Naive thymus-derived CD4-positive, alpha-beta T cell (primary cell): ENCODE measurements at regions not wholly inside any gene's neighbourhood (a gene's known extent, or its start where the extent isn't known, plus 50 kb on each side); places are given as distances from the start of the nearest gene placed in this dataset.

Source experiments
- ATAC-seq: fragments of 150-1000 bp; cut with Tn5 transposase; 2 replicates; pipeline ENCODE4 v1.10.0; 2021; ENCODE audit warnings: mild to moderate bottlenecking, moderate library complexity
- CTCF ChIA-PET: fragments of 350-600 bp; sonication (Branson Sonifier 250); formaldehyde crosslinking; loops from one replicate; lab custom pipeline; 2021; ENCODE audit warnings: antibody characterized with exemption; lab: Charles Lee
- POLR2A ChIA-PET: fragments of 350-600 bp; sonication (Branson Sonifier 250); formaldehyde crosslinking; loops from one replicate; lab custom pipeline; 2021; ENCODE audit warnings: antibody characterized with exemption, inconsistent platforms; lab: Charles Lee
- DNase-seq, 9 donors: peaks; one replicate each; pipeline versions ENCODE4 v3.0.0 to v3.0.0-alpha.2; 2020 to 2022; ENCODE audit warnings: mixed read lengths in 1 of 9
- H3K27ac ChIP-seq: one replicate; pipeline ENCODE4 v1.7.0; 2013; ENCODE audit warnings: mild to moderate bottlenecking, low read depth, low read length, moderate library complexity
- H3K27me3 ChIP-seq, 2 donors: one replicate each; pipeline ENCODE4 v1.7.0; 2013; ENCODE audit warnings: low read length in 2 of 2, mild to moderate bottlenecking in 2 of 2, moderate library complexity in 2 of 2; ENCODE audit not compliant: control insufficient read depth in 2 of 2, insufficient read depth in 2 of 2
- H3K36me3 ChIP-seq, 3 experiments: 1 replicate in 2 of 3; 2 replicates in 1 of 3; pipeline ENCODE4 v1.7.0; 2013; ENCODE audit warnings: low read length in 3 of 3, mild to moderate bottlenecking in 3 of 3, moderate library complexity in 1 of 3; ENCODE audit not compliant: insufficient read depth in 3 of 3, control insufficient read depth in 2 of 3
- H3K4me1 ChIP-seq, 2 donors: one replicate each; pipeline ENCODE4 v1.7.0; 2013; ENCODE audit warnings: low read length in 2 of 2, mild to moderate bottlenecking in 2 of 2, moderate library complexity in 1 of 2; ENCODE audit not compliant: control insufficient read depth in 2 of 2, insufficient read depth in 2 of 2
- H3K4me3 ChIP-seq: 2 replicates; pipeline ENCODE4 v1.7.0; 2013; ENCODE audit warnings: mild to moderate bottlenecking, low read length
- H3K9me3 ChIP-seq, 3 experiments: 1 replicate in 2 of 3; 2 replicates in 1 of 3; pipeline ENCODE4 v1.7.0; 2013; ENCODE audit warnings: low read length in 3 of 3; ENCODE audit not compliant: control insufficient read depth in 2 of 3
- H3K27ac Mint-ChIP-seq, 9 donors: one replicate each; pipeline ENCODE4 v1.8.0; 2020 to 2022; ENCODE audit warnings: mixed read lengths in 9 of 9, mild to moderate bottlenecking in 8 of 9, moderate library complexity in 5 of 9, inconsistent platforms in 2 of 9
- H3K27me3 Mint-ChIP-seq, 5 donors: one replicate each; pipeline ENCODE4 v1.8.0; 2021 to 2022; ENCODE audit warnings: mixed read lengths in 5 of 5, mild to moderate bottlenecking in 1 of 5
- H3K36me3 Mint-ChIP-seq, 5 donors: one replicate each; pipeline ENCODE4 v1.8.0; 2020 to 2022; ENCODE audit warnings: mixed read lengths in 5 of 5, mild to moderate bottlenecking in 3 of 5, inconsistent platforms in 1 of 5
- H3K4me1 Mint-ChIP-seq, 7 donors: one replicate each; pipeline ENCODE4 v1.8.0; 2020 to 2022; ENCODE audit warnings: mixed read lengths in 7 of 7, mild to moderate bottlenecking in 3 of 7, inconsistent platforms in 1 of 7
- H3K4me3 Mint-ChIP-seq, 10 donors: one replicate each; pipeline ENCODE4 v1.8.0; 2020 to 2022; ENCODE audit warnings: mild to moderate bottlenecking in 10 of 10, mixed read lengths in 10 of 10, moderate library complexity in 6 of 10, inconsistent platforms in 2 of 10
- H3K9me3 Mint-ChIP-seq, 11 donors: one replicate each; pipeline ENCODE4 v1.8.0; 2020 to 2022; ENCODE audit warnings: mixed read lengths in 11 of 11, mild to moderate bottlenecking in 4 of 11, inconsistent platforms in 1 of 11, moderate library complexity in 1 of 11
- intact Hi-C, 2 donors: fragments of 100-400 bp; cut with micrococcal nuclease; formaldehyde crosslinking; loops; one replicate each; pipeline ENCODE4 v1.15.1; 2023

DNA sequence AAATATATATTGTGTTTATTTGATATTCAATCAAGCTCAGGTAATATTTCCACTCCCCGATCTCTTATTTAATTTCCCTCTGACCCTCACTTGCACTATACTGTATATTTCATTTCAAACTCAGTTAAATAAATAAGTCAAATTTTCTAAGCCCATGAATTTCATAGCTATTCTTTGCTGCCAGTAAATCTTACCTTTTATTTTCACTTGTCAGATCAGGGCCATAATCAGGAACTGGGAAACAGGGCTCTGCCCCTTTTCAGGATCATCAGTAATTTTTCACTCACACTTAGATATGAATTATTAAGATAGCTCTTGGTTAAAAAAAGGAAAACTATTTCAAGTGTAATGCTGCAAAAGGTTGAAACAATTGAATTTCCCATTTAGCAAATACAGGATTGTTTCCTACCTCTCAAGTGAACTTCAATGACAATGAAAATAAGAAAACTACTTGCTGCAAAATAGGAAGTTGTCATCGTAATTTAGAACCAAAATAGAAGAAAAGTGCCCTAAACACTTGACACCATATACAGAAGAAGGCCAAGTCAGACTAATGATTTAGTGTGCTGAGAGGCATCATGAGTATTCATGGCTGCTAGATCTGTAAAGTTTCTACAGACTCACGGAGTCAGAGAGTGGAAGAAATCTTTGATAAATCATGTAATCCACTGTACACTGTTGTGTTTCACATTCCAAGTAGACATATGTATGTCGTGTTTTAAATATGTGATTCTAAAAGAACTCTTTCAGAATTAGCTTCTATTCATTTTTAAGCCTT, 316.8 kb upstream of the CNTN5 start:
- Histone ChIP-seq H3K9me3 (no peaks in the 10 kb centered on the region), H3K4me1 (no peaks in the 10 kb centered on the region), H3K36me3 (no peaks in the 10 kb centered on the region), H3K4me3 (no peak overlapping the region), H3K27ac (no peak overlapping the region), H3K27me3 (no peaks in the 10 kb centered on the region)
- ATAC-seq = no peak
- DNase-seq = no peak
- H3K27me3 Mint-ChIP-seq = no peaks in the 10 kb centered on the region
- no peak overlapping the region for H3K27ac Mint-ChIP-seq
- H3K4me1 Mint-ChIP-seq = no peaks in the 10 kb centered on the region
- peaks cover 0 to 10% (median 3%) of the 10 kb centered on the region in 11 donors for H3K9me3 Mint-ChIP-seq
- CTCF ChIA-PET = no interaction called here
- POLR2A ChIA-PET = no interaction called here
- intact Hi-C loops = no loop called here
- no peaks in the 10 kb centered on the region for H3K36me3 Mint-ChIP-seq
- H3K4me3 Mint-ChIP-seq = no peak overlapping the region

DNA sequence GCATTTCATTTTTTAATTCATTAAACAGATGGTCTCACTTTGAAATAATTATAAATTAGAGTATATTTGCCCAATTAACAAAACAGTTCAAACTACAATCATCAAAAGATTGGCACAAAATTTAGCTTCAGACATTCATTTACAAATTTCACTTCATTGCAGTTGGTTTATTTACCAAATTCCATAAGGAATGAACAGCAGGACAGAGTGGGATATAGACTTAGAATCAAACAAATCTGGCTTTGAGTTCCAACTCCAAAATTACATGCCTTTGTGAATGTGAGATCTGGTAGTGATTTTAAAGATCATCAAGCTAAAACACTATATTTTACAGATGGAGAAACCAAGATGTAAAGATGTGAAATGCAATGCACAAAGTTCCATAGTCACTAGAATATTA, 310.7 kb upstream of the CNTN5 start:
- no peaks in the 10 kb centered on the region for H3K9me3 ChIP-seq
- no peak overlapping the region for H3K27ac Mint-ChIP-seq
- no peaks in the 10 kb centered on the region for H3K4me1 Mint-ChIP-seq
- no peak overlapping the region for H3K4me3 ChIP-seq
- CTCF ChIA-PET = no interaction called here
- no peak overlapping the region for H3K27ac ChIP-seq
- H3K4me3 Mint-ChIP-seq = no peak overlapping the region
- H3K36me3 Mint-ChIP-seq = no peaks in the 10 kb centered on the region
- H3K27me3 ChIP-seq = no peaks in the 10 kb centered on the region
- intact Hi-C loops = no loop called here
- POLR2A ChIA-PET = no interaction called here
- ATAC-seq (no peak), DNase-seq (no peak)
- H3K4me1 ChIP-seq = no peaks in the 10 kb centered on the region
- H3K27me3 Mint-ChIP-seq = no peaks in the 10 kb centered on the region
- no peaks in the 10 kb centered on the region for H3K36me3 ChIP-seq
- H3K9me3 Mint-ChIP-seq = peaks cover 6 to 32% (median 16%) of the 10 kb centered on the region in 11 donors

DNA sequence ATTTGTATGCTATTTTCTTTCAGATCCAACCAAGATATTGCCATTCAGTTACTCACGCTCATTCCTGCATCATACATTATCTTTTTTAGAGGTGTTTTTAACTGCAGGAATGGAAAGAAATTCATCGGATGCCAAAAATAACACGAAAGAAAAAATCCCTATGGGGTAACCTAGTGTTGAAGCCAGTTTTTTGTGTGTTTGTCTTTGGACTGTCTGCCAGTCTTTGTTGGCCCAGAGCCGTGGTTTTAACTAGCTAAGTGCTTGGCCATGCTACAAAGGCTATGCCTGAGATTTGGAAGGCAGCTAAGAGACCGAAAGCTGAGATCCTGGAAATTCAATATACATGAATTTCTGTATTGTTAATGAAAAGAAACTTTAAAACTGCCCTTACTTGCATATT, 309.8 kb upstream of the CNTN5 start:
- no peak for ATAC-seq
- Mint-ChIP-seq H3K4me3 (no peak overlapping the region), H3K27ac (no peak overlapping the region), H3K36me3 (no peaks in the 10 kb centered on the region), H3K4me1 (no peaks in the 10 kb centered on the region), H3K9me3 (peaks cover 12 to 40% (median 19%) of the 10 kb centered on the region in 11 donors), H3K27me3 (no peaks in the 10 kb centered on the region)
- Histone ChIP-seq H3K4me1 (no peaks in the 10 kb centered on the region), H3K36me3 (no peaks in the 10 kb centered on the region), H3K9me3 (no peaks in the 10 kb centered on the region), H3K27ac (no peak overlapping the region), H3K27me3 (no peaks in the 10 kb centered on the region), H3K4me3 (no peak overlapping the region)
- intact Hi-C loops = no loop called here
- no peak for DNase-seq
- ChIA-PET CTCF (no interaction called here), POLR2A (no interaction called here)

DNA sequence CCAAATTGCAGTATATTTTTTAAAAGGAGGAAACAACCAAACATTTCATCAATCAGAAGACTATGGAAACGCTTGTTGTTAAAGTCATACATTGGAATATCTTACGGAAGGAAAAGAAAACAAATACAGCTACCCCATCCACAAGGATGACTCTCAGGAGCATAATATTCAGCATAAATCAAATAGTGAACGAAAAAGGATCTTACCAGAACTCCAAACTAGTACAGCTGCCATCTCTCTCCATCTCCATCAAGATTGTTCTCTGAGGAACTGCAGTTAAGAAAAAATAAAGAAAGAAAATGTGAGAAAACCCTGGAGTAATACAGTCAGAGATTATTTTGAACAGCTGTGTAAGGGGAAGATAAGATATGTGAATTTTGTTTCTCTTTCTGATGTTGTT, 299.8 kb upstream of the CNTN5 start:
- no peaks in the 10 kb centered on the region for H3K4me1 ChIP-seq
- no peaks in the 10 kb centered on the region for H3K36me3 ChIP-seq
- Mint-ChIP-seq H3K9me3 (peaks cover 4 to 21% (median 9%) of the 10 kb centered on the region in 11 donors), H3K4me3 (no peak overlapping the region), H3K27ac (no peak overlapping the region), H3K36me3 (no peaks in the 10 kb centered on the region), H3K27me3 (no peaks in the 10 kb centered on the region), H3K4me1 (no peaks in the 10 kb centered on the region)
- no peak for DNase-seq
- H3K4me3 ChIP-seq = no peak overlapping the region
- H3K27ac ChIP-seq = no peak overlapping the region
- ATAC-seq = no peak
- H3K27me3 ChIP-seq = no peaks in the 10 kb centered on the region
- intact Hi-C loops = no loop called here
- ChIA-PET POLR2A (no interaction called here), CTCF (no interaction called here)
- peaks cover 0 to 6% (median 0%) of the 10 kb centered on the region in 3 experiments for H3K9me3 ChIP-seq

DNA sequence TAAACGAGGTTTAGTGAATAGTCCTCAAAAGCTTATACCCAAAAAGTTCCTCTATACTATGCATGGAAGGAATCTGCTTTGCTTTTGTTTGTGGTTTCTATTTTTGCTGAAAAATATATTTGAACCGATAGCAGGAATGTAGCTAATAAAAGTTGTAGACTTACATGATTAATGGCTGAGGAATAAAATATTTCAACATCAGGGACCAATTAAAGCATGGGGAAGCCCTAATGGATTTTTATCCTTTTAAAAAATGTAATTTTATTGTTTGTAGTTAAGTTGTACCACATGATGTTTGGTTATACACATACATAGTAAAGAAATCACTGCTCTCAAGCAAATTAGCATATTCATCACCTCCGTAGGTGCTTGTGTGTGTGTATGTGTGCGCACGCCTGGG, 295.3 kb upstream of the CNTN5 start:
- POLR2A ChIA-PET = no interaction called here
- no peaks in the 10 kb centered on the region for H3K27me3 Mint-ChIP-seq
- DNase-seq = no peak
- no peaks in the 10 kb centered on the region for H3K4me1 Mint-ChIP-seq
- Histone ChIP-seq H3K4me1 (no peaks in the 10 kb centered on the region), H3K4me3 (no peak overlapping the region), H3K36me3 (no peaks in the 10 kb centered on the region), H3K9me3 (no peaks in the 10 kb centered on the region), H3K27ac (no peak overlapping the region), H3K27me3 (no peaks in the 10 kb centered on the region)
- H3K27ac Mint-ChIP-seq = no peak overlapping the region
- intact Hi-C loops = no loop called here
- no peaks in the 10 kb centered on the region for H3K36me3 Mint-ChIP-seq
- no peak overlapping the region for H3K4me3 Mint-ChIP-seq
- ATAC-seq = no peak
- H3K9me3 Mint-ChIP-seq = peaks cover 0 to 13% (median 4%) of the 10 kb centered on the region in 11 donors
- CTCF ChIA-PET = no interaction called here

DNA sequence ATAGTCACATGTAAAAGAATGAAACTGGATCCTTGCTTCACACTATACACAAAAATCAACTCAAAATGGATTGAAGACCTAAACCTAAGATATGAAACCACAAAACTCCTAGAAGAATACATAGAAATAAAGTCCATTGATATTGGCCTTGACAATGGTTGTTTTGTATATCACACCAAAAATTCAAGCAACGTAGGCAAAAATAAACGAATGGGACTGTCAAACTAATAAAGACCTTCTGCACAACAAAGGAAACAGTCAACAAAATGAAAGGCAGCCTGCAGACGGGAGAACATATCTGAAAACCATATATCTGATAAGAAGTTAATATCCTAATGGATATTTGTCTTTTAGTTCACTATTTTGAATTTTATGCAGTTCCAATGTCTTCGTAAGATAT, 292.3 kb upstream of the CNTN5 start:
- H3K36me3 Mint-ChIP-seq = no peaks in the 10 kb centered on the region
- no peaks in the 10 kb centered on the region for H3K36me3 ChIP-seq
- H3K27ac Mint-ChIP-seq = no peak overlapping the region
- intact Hi-C loops = no loop called here
- H3K4me1 Mint-ChIP-seq = no peaks in the 10 kb centered on the region
- CTCF ChIA-PET = no interaction called here
- H3K4me3 ChIP-seq = no peak overlapping the region
- ATAC-seq = no peak
- DNase-seq = no peak
- no peak overlapping the region for H3K4me3 Mint-ChIP-seq
- POLR2A ChIA-PET = no interaction called here
- no peaks in the 10 kb centered on the region for H3K27me3 ChIP-seq
- H3K9me3 Mint-ChIP-seq = peaks cover 0 to 21% (median 4%) of the 10 kb centered on the region in 11 donors
- H3K27ac ChIP-seq = no peak overlapping the region
- no peaks in the 10 kb centered on the region for H3K27me3 Mint-ChIP-seq
- no peaks in the 10 kb centered on the region for H3K9me3 ChIP-seq
- no peaks in the 10 kb centered on the region for H3K4me1 ChIP-seq

DNA sequence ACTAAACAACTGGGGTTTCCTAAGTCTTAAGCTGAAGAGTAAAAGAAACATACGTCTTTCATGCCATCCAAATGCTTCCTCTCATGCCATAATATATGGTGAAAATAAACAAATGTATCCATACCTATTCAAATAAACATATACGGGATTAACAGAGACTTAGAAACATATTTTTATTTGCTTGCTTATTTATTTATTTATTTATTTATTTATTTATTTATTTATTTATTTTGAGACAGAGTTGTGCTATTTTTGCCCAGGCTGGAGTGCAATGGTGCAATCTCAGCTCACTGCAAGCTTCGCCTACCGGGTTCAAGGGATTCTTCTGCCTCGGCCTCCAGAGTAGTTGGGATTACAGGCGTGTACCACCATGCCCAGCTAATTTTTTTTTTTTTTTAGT, 291.6 kb upstream of the CNTN5 start:
- Mint-ChIP-seq H3K4me3 (no peak overlapping the region), H3K27ac (no peak overlapping the region), H3K9me3 (peaks cover 0 to 22% (median 7%) of the 10 kb centered on the region in 11 donors), H3K36me3 (no peaks in the 10 kb centered on the region), H3K27me3 (no peaks in the 10 kb centered on the region), H3K4me1 (no peaks in the 10 kb centered on the region)
- ChIA-PET POLR2A (no interaction called here), CTCF (no interaction called here)
- no peak overlapping the region for H3K27ac ChIP-seq
- no peaks in the 10 kb centered on the region for H3K27me3 ChIP-seq
- DNase-seq (no peak), ATAC-seq (no peak)
- intact Hi-C loops = no loop called here
- H3K9me3 ChIP-seq = no peaks in the 10 kb centered on the region
- H3K4me3 ChIP-seq = no peak overlapping the region
- H3K36me3 ChIP-seq = no peaks in the 10 kb centered on the region
- H3K4me1 ChIP-seq = no peaks in the 10 kb centered on the region
